ENCODE measurements at regions not wholly inside any gene's neighbourhood (a gene's known extent, or its start where the extent isn't known, plus 50 kb on each side); places are given as distances from the start of the nearest gene placed in this dataset.

DNA sequence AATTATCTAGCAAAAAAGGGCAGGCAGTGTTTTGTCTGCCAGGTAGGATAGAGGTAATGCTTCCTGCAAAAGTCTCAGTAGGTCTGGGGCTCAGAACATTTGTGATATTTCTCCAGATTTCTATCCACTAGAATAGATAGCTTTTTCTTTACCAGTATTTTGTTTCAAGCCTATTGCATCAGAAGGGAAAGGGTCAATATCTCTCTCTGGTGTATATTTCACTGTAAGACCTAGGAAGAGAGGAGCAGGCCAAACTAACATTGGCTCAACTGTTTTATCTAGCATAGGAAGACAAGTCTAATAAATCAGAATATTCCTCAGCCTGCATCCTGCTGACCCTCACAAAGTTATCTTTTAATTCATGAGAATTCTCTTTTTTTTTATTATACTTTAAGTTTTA lies 106.7 kb upstream of the DAAM1 start:
- DNase-seq: no peak

DNA sequence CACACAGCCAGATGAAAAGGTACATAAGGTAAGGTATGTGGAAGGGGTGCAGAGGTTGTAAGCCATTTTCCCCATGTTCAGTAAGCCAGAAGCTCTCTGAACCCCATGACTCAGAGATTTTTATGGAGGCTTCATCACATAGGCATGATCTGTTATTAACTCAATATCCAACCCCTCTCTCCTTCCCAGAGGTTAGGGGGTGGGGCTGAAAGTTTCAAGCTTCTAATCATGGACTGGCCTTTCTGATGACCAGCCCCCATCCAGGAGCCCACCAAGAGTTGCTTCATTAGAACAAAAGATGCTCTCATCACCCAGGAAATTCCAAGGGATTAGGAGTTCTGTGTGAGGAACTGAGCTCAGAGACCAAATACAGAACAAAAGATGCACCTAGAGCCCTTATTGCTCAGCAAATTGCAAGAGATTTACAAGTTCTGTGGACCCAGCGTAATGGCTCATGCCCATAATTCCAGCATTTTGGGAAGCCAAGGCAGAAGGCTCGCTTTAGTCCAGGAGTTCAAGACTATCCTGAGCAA lies 103.2 kb upstream of the DAAM1 start:
- no peak for DNase-seq

DNA sequence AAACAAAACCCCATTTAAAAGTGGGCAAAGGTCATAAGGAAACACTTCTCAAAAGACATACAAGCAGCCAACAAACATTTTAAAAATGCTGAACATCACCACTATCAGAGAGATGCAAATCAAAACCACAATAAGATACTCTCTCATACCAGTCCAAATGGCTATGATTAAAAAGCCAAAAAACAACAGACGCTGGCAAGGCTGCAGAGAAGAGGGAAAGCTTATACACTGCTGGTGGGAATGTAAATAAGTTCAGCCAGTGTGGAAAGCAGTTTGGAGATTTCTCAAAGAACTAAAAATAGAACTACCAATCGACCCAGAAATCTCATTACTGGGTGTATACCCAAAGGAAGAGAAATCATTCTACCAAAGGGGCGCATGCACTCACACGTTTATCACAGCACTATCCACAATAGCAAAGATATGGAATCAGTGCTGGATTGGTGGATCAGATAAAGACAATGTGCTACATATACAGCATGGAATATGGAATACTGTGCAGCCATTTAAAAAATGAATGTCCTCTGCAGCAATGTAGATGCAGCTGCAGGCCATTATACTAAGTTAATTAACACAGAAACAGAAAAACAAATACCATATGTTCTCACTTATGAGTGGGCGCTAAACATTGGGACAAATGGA lies 102.1 kb upstream of the DAAM1 start:
- no peak for DNase-seq

DNA sequence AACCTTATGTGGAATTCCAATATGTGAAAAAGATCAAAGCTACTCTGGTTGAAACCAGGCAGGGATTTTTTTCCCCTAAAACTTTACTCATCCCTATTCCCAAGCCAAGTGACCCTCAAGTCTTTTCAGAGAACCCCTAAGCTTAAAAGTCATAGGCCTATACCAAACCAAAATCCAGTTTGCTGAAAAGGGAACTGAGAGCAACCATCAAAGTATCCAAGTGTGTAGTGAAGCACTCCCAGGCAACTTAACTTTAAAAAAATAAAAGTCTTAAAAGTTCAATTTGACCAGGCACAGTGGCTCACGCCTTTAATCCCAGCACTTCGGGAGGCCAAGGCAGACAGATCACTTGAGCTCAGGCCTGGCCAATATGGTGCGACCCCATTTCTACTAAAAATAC lies 101.2 kb upstream of the DAAM1 start:
- DNase-seq: no peak

DNA sequence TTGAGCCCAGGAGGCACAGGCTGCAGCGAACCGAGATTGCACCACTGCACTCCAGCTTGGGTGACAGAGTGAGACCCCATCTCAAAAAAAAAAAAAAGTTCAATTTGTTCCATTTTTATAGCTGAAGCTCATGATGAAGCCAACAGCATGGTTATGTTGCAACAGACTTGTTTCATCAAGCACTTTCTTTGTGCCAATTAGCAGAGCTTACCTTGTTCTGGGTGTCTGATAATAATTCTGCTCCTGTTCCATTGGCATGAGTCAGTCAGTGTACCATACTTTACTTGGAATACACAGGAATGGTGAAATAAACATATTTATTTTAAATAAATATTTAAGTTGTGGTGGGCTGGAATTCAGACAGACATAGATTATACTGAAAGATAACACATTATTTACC lies 100.8 kb upstream of the DAAM1 start:
- no peak for DNase-seq

DNA sequence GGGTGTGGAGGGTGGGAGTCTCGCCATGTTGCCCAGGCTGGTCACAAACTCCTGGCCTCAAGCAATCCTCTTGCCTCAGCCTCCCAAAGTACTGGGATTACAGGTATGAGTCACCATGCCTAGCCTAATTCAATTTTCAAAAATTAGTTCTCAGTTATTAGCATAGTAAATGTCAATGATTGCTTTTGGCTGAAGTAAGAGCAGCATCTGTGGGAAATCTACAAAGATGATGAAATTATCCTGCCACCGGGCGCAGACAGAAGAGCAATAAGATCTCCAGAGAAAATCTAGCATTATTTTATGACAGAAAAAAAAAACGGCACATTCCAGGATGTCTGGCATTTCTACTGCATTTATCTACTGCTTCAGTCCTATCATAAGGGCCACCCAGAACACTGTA lies 97.9 kb upstream of the DAAM1 start:
- no peak for DNase-seq

DNA sequence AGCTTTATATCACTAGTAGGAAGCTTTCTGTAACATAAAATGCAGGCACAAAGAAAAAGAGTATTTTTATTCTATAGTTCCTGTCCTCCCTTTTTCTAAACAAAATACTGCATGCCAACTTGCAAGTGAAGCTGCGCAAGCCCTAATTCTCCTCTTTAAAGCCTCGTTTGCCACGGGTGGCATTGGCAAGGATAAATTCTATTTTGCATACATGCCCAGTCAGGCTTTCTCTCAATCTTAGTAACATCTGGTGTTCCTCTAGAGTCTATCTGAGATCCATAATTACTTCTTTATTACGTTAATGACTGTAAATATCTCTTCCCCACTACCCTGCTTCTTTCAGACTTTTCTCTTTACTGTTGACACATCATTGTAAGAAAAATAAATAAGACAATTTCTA lies 97.1 kb upstream of the DAAM1 start:
- DNase-seq: no peak

DNA sequence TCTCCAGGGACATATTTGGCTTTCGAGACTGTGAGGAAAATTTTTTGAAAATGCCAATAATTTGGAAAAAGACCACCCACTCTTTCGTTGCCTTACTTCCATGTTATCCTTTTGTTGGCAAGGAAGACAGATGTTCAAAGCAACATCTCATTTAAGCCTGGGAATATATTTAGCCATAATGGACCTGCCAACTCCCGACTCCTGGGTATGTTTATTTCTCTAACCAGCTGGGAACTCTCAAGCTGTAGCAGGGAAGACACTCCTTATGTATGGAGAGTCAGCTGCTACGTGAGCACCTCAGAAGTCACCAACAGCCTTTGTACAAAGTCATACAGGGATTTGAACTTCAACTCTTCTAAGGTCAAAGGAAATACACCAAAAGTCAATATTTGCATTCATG lies 96.5 kb upstream of the DAAM1 start:
- DNase-seq: no peak

DNA sequence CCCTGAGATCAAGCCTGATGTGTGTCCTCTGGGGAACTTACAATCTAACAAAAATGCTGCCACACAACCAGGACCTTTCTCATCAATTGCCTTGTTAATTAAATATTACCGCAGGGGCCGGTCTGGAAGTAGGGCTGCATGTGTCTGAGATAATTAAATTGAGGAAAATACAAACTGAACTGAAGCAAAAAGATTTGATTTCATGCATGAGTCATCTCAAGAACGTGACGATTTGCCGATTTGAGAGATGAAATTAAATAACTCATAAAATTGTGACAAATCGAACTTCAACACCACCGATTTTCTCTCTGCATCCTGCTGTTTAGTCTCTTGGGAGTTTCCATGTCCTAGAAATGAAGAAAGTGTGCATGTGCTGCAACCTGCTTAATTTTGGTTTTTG lies 94.6 kb upstream of the DAAM1 start:
- peak; percentile 71 for DNase-seq

DNA sequence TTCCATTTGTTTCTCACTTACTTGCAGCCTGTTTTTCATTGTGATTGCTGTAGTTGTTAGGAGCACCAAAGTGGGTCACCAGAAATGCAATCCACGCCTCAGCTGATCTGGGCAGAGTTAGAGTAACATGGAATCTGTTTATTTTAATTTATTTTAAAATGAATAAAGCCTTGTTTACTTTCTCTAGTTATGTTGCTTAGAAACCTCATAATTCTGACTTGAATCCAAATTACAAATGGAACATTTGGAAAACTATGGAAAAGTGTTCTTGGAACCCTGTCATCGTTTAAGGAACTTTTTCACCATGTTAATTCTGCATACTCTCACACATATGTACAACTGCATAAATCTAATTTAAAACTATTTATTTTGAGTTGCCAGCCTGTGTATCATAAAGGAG lies 92.2 kb upstream of the DAAM1 start:
- no peak for DNase-seq

DNA sequence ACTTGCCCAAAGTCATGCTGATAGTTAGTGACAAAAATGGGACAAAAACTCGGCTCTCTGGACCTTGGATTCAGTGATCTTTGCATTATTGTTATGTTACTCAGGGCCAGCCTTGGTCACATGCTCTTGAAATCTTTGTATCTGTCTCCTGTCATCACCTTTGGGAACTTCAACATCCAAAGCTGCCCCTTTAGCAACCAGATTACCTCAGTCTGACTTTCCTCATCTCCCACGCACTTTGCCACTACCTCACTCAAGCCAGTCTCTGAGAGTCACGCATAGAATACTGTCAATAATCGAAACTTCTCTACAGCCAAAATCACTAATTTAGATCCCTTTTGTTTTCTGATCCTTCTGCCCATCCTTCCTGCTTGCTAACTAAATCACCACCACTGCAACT lies 90.8 kb upstream of the DAAM1 start:
- no peak for DNase-seq

DNA sequence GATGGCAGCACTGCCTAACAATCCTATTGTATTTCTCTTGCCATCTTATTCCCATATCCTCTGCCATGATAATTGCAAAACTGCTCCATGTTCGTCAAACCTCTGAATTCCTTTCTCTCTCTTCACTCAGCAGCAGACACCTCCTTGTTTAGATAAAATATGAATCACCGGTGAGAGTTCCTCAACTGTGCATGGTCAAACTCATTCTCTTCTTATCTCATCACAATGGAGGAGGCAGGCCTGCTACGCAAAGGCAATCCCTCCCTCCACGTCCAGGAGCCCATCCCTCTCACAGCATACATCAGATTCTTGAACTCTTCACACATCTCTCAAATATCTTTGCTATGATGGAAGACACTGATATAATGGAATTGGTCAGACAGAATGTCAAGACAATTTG lies 90.1 kb upstream of the DAAM1 start:
- no peak for DNase-seq

DNA sequence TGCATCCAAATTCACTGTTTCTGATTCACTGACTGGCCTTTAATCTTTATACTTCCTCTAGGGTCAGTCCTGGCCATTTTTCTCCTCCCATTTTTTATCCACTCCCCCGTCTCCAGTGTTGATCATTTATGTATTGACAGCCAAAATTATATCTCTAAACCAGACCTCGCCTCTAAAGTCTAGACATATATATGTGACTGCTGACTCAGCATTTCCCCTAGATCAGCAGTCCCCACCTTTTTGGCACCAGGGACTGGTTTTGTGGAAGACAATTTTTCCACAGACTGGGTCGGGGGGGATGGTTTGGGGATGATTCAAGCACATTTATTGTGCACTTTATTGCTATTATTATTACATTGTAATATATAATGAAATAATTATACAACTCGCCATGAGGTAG lies 88.3 kb upstream of the DAAM1 start:
- no peak for DNase-seq

DNA sequence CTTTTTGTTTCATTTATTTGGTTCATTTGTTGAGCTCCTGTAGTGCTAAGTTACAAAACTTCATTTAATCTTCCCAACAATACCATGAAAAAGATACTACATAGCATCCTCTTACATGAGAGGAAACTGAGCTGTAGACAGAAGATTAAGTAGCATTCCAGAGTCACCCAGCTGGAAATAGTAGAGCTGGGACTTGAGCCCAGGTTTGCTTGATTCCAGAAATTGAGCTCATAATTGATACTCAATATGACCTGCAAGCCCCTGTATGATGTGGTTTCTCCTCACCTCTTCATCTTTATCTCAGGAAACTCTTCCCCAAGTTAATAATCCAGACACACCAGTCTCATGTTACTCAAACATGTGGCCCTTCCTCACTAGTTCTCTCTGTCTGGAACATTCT lies 87.0 kb upstream of the DAAM1 start:
- DNase-seq: no peak

DNA sequence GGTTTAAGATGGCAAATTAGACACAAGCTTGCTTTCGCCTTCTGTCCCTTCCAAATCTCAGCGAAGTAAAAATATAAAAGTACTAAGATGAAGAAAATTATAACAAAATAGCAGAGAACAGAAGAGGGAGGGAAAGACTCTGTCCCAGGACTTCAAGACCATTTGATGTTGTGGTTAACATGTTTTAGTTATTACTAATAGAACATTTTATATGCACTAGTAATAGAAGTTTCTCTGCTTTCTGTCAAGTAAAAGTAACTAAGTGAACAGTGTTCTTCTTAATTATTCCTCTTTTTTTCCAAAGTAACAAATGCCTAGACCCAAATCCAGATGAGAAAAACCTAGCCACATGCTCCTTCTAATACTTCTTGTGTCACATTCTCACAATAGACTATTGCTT lies 85.1 kb upstream of the DAAM1 start:
- DNase-seq: no peak

DNA sequence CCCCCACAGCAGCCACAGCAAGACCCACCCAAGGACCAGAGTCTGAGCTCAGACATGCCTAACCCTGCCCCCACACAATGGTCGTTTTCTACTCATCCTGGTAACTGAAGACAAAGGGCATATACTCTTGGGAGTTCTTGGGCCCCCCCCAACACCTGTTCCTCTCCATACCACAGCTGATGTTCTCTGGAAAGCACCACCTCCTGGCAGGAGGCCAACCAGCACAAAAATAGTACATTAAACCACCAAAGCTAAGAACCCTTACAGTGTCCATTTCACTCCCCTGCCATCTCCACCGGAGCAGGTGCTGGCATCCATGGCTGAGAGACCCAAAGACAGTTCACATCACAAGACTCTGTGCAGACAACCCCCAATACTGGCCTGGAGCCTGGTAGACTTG lies 80.6 kb upstream of the DAAM1 start:
- DNase-seq: no peak

DNA sequence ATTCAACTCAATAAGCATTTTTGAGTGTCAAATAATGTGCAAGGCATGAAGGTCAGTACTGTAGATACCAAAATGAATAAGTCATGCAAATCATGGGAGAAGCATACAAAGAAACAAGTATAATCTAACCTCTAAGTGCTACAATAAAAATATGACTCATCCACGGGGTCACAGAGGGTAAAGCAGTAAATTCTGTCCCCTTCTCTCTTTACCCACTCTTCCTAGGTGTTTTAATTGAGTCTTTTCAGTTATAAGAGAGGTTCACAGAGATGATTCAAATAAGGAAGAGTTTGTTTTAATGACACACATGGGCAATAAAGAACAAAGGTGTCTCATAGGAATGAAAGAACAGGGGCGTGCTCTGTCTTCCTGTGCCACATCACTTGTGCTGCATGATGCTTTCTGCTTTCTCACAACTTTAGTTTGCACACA lies 71.5 kb upstream of the DAAM1 start:
- no peak for DNase-seq

DNA sequence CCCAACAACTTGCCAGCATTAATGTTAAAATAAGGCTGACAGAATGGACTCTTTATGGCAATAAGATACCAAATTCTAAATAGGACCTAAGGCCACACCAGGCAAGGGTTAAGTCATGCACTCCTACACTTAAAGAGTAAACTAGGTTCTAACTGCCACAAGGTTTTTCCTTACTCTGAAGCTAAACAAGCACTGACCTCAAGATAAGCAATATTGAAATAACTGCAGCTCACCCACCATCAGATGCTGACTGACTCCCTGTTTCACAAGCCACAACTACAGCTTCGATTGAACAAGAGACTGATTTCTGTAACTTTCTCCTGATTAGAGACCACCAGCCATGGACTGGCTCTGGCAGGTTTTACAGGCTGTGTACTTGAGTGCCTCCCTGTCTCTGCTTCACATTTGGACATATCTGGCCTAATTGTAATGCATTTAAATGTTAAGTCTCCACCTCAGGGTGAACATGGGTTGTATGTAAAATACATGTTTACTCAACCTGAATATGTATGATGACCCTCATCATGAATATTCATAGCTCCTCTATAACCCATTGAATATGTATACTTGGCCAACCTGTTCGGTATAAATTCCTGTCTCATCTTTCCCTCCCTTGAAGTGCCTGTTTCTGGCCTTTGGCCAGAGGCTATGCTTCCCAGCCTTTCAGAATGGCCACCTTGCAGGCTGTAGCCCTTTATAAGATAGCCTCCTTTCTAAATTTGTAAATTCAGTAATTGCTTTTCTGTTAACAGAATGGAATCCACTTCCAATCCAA lies 70.5 kb upstream of the DAAM1 start:
- DNase-seq: no peak

DNA sequence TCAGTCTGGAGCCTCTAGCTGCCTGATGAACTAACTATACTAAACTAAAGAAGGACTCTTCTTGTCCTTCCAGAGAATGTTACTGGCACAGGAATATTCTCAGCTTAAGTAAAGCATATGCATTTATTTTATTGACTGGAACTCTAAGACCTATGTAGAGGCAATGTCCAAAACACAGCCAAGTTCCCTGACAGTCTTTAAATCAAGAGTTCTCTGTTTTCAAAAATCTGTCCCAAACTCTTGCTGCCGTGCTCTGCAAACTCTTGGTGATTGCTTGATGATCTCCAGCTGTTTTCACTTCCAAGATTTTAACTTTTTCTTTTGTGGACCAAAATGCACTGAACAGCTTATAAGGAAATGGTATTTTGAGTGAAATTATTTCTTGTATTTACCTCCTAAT lies 67.5 kb upstream of the DAAM1 start:
- no peak for DNase-seq

DNA sequence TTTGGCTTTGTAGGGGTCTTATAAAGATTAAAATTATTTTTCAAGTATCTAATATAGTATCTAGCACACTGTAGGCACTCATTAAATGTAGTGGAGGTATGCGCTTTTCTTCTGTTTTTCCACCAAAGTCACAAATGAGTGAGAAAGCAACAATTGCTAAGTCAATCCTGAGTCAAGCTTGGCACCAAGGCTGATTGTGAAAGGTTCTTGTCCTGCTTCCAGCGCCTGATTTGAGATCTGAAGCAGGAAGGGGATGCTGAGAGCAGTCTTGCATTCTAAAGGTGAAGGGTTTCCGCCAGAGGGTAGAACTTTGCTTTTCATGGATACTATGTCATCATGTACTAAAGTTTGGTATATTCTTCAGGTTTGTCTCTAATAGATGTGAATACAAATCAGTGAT lies 64.9 kb upstream of the DAAM1 start:
- no peak for DNase-seq

DNA sequence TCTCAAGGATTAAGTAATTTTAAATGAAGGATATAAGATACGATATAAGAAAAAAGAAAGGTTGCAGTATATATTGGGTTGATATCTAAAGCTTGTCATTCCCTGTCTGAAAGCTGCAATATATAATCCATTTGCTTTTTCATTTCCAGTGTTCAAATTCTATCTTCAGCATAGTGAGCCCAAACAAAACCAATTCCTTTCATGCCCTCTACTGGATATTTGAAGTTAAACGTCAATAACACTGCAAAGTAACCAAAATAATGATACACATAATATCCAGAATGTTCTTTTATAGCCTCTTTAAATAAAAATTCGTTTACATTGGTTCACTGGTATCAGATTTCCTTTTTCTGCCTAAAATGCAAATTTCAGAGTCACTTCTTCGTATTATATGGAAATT lies 64.5 kb upstream of the DAAM1 start:
- no peak for DNase-seq

DNA sequence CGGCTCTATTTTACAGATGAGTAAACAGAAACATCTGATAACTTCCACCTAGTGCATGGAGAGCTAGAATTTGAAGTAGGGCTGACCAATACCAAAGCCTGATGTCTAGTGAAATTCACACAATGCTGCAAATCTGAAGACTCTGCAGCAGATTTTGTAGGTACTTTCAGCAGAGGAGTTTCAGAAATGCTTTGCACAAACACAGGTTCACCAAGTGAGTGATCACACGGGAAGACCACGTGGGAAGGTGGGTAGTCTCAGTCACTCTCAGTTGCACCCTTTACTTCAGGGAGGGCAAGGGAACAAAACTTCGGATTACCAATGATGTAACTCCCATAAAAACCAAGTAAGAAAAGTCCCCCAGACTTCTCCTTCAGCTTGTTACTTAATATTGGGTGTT lies 63.3 kb upstream of the DAAM1 start:
- no peak for DNase-seq

DNA sequence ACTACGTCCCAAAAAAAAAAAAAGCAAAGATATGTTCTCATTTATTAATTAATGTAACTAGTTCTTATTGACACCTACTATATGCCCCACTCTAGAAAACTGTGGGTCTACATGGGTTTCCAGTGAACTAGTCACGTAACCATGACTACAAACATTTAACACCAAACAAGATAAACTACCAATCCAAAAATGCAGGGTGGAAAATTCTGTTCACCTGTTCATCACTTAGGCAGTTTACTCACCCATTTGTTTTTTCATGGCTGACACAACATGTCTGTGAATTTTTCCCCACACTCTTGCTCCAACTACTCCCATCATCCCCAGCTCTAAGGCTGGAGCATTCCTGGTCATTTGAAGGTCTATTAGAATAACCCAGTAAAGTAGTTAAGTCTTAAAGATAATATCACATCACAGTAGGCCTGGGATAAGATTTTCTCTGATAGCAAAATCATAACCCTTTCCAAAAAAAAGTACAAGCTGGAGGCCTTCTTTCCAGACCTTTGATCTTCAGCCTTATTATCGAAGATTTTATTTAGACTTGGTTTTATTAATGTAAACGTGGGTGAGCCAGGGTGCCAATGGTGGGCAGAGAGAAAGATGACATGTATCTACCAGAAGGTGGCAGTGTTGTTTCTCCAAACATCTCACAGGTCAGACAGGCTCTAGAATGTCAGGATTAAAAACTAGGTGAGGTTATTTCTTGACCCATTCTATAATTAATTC lies 61.6 kb upstream of the DAAM1 start:
- peak; percentile 71 for DNase-seq

DNA sequence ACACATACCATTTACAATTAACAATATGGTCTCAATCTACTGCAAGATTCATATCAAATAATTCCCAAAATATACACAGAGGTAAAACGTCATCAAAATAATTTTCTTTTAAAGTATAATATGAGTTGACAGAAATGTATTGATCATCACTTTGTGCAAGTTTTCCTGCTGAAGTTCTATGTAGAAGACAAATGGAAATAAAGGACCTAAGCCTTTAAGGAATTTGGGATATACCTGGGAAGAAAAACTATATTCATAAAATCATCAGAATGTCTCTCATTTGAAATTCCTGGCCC lies 61.1 kb upstream of the DAAM1 start:
- DNase-seq: no peak

All from retina (tissue), 1 donor.